WI38 (cell line): ENCODE measurements at regions not wholly inside any gene's neighbourhood (a gene's known extent, or its start where the extent isn't known, plus 50 kb on each side); places are given as distances from the start of the nearest gene placed in this dataset.

Experiments
- H3K4me3 ChIP-seq: 2 replicates; pipeline ENCODE4 v1.5.1; 2011; ENCODE audit warnings: low read depth, mild to moderate bottlenecking, control low read depth, low read length
- TF ChIP-seq, protein P1 (sequence below): IDR thresholded peaks from 2 replicates; pipeline ENCODE4 v1.5.1; 2012; ENCODE audit warnings: low read depth, mild to moderate bottlenecking, control low read depth, low read length

DNA sequence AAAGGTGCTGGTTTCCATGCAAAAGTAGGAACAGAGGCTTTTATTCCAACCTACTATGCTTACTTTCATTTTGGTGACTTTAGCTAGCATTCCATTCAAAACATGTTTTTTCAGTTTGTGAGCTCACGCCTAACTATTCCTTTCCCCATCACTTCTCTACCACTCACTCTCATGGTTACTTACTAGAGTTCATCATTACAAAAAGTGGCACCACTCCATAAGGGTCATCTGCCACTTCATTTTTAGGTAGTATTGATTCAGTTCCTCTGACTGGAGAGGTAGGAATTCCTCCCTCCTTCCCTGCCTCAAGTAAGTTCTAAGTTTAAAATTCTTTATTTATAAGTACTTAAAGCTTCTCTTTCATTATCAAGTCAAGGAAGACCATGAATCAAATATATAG is 543.1 kb downstream of the HTR7 start:
- no peak overlapping the region for H3K4me3 ChIP-seq

DNA sequence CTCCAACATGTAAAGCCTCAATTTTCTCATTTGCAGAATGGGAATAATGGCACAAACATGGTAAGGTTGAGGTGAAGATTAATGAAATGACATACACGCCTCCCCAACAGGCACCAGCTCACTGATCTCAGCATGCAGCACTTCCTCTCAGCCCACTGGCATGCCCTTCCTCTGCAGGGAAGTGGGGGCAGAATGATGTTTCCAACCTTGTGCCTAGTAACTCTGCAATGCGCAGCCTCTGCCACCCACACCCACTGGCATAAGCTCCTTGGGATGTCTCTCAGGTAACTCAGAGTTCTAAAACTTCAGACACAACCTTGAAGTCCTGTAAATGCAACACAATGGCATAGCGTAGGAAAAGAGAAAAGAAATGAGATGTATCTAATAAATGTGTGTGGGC is 540.7 kb downstream of the HTR7 start:
- no peak overlapping the region for H3K4me3 ChIP-seq
- TF ChIP-seq, protein P1, sequence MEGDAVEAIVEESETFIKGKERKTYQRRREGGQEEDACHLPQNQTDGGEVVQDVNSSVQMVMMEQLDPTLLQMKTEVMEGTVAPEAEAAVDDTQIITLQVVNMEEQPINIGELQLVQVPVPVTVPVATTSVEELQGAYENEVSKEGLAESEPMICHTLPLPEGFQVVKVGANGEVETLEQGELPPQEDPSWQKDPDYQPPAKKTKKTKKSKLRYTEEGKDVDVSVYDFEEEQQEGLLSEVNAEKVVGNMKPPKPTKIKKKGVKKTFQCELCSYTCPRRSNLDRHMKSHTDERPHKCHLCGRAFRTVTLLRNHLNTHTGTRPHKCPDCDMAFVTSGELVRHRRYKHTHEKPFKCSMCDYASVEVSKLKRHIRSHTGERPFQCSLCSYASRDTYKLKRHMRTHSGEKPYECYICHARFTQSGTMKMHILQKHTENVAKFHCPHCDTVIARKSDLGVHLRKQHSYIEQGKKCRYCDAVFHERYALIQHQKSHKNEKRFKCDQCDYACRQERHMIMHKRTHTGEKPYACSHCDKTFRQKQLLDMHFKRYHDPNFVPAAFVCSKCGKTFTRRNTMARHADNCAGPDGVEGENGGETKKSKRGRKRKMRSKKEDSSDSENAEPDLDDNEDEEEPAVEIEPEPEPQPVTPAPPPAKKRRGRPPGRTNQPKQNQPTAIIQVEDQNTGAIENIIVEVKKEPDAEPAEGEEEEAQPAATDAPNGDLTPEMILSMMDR = no peak

More for the DNA sequence above, 543.1 kb downstream of the HTR7 start:
- TF ChIP-seq, protein P1 = no peak

DNA sequence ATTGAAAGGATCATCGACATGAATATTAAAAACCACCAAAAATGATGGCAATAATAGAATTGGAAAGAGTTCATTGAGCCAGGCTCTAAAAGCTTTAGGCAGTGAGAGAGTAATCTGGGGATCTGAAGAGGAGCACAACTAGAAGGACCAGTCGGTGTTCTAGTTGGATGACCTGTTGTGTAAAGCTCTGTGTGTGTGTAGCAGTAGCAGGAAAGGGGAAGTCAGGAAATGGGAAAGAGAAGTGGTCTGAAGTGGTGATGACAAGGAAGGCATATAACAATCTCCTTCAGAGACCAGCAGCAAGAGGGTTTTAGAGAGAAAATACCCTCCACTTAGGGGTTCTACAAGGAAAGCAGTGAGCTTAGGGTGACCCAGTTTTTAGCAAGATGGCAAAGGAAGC is 539.2 kb downstream of the HTR7 start:
- no peak overlapping the region for H3K4me3 ChIP-seq
- TF ChIP-seq, protein P1 = no peak

GRCh38 chr10:90319188-90319914 is 538.5 kb downstream of the HTR7 start:
- H3K4me3 ChIP-seq = no peak overlapping the region
- TF ChIP-seq, protein P1 = no peak

DNA sequence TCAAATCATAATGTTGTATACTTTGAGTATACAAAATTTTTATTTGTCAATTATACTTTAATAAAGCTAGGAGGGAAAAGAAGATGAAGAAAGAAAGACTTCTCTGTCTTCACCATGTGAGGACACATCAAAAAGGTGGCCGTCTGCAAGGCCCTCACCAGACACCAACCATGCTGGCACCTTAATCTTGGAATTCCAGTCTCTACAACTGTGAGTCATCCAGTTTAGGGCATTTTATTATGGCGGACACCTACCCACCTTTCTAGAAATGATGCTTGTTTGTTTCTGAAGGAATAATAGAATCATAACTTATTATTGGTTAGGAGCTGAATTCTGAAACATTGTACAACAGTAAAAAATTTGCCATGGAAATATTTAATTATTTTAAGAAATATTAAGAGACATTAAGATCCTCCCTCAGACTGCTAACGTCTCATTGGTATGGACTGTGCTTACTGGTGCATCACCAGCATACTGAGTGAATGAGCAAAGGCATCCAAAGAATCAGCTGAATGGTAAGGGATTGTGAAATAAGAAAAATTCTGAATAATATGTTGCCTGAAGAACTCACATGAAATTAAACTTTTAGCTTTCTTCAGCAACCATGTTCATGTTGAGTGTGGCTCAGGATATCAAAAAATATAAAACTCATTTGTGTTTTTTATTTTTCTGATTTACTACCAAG is 536.6 kb downstream of the HTR7 start:
- no peak overlapping the region for H3K4me3 ChIP-seq
- TF ChIP-seq, protein P1 = no peak

DNA sequence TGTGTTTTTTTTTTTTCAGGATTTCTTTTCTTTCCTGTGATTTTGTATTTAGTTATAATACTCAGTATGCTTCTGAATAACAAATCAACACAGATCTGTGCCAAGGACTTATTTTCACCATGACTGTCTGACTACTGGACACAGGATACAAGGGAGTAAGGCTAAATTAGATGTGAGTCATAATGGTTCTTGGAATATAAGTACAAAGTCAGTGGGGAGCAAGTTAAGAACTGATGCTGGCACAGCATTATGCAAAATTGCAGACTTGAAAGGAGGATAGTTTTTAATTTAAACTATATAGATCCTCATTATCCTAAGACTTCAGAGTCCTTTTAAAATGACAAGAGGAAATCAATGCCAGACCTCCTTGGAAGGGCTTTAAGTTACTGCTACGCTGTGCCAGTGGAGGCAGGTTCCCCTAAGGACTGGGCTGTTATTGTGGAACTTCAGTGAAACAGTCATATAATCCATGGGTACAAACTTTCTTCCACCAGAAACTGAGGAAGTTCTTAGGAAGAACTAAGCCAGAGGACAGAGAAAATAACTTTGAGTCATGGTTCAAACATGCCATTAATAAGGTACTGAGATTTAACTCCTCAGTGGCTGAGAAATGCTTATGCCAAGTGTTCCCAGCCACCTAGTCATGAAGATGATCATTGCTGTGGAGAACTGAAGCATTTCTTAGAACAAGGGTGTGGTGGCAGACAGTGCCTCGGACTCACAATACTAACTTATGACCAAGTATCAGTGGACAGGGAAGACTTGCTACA is 531.2 kb downstream of the HTR7 start:
- TF ChIP-seq, protein P1 = no peak
- H3K4me3 ChIP-seq = no peak overlapping the region
